HG02678 (cell line): ENCODE measurements at regions not wholly inside any gene's neighbourhood (a gene's known extent, or its start where the extent isn't known, plus 50 kb on each side); places are given as distances from the start of the nearest gene placed in this dataset.

ENCODE experiments used
- ATAC-seq: cut with Tn5 transposase; IDR thresholded peaks from one replicate; pipeline ENCODE4 v1.9.1; 2021; ENCODE audit warnings: mild to moderate bottlenecking, moderate library complexity; ENCODE audit not compliant: unreplicated experiment

GRCh38 chr13:44092078-44092970 is 212.6 kb downstream of the LACC1 start:
- no peak for ATAC-seq

- no peak for ATAC-seq
Measured at GRCh38 chr13:44093607-44094564, 214.2 kb downstream of the LACC1 start.

GRCh38 chr13:44096901-44097300 is 217.2 kb downstream of the LACC1 start:
- ATAC-seq = no peak

- no peak for ATAC-seq
Measured at GRCh38 chr13:44098559-44098958, 218.9 kb downstream of the LACC1 start.

- no peak for ATAC-seq
Measured at GRCh38 chr13:44101347-44102083, 221.8 kb downstream of the LACC1 start.

GRCh38 chr13:44103429-44104196 is 223.9 kb downstream of the LACC1 start:
- ATAC-seq = no peak

- no peak for ATAC-seq
Measured at GRCh38 chr13:44104197-44104490, 224.4 kb downstream of the LACC1 start.

GRCh38 chr13:44104969-44105368 is 225.3 kb downstream of the LACC1 start:
- ATAC-seq = no peak

GRCh38 chr13:44106266-44107152 is 226.8 kb downstream of the LACC1 start:
- ATAC-seq = no peak

GRCh38 chr13:44107357-44108121 is 227.8 kb downstream of the LACC1 start:
- ATAC-seq = no peak

GRCh38 chr13:44108331-44108858 is 228.7 kb downstream of the LACC1 start:
- ATAC-seq = no peak

GRCh38 chr13:44110091-44110621 is 230.5 kb downstream of the LACC1 start:
- no peak for ATAC-seq

- ATAC-seq = no peak
Measured at GRCh38 chr13:44111701-44112100, 232.0 kb downstream of the LACC1 start.

- ATAC-seq = no peak
Measured at GRCh38 chr13:44112700-44113329, 233.1 kb downstream of the LACC1 start.

GRCh38 chr13:44116562-44117332 is 237.0 kb downstream of the LACC1 start:
- no peak for ATAC-seq

GRCh38 chr13:44117351-44117750 is 237.6 kb downstream of the LACC1 start:
- ATAC-seq = no peak

GRCh38 chr13:44117816-44118215 is 238.1 kb downstream of the LACC1 start:
- ATAC-seq = no peak
